Endothelial cell of umbilical vein (primary cell): ENCODE measurements at regions not wholly inside any gene's neighbourhood (a gene's known extent, or its start where the extent isn't known, plus 50 kb on each side); places are given as distances from the start of the nearest gene placed in this dataset.

ENCODE experiments used
- BruUV-seq: library from RNA; stranded (reverse); fragments of 400-500 nt; replicated peaks from 2 replicates; lab custom pipeline; 2021; lab: Mats Ljungman, UMichigan
- CTCF ChIA-PET: fragments of 300-600, 350-600 bp; sonication (Branson Sonifier 250); formaldehyde crosslinking; loops from one replicate; lab custom pipeline; 2021; ENCODE audit warnings: antibody characterized with exemption, inconsistent platforms; lab: Charles Lee
- POLR2A ChIA-PET: fragments of 300-600, 350-600 bp; sonication (Branson Sonifier 250); formaldehyde crosslinking; loops from one replicate; lab custom pipeline; 2021; ENCODE audit warnings: antibody characterized with exemption, inconsistent platforms; lab: Charles Lee
- DNase-seq: peaks from one replicate; pipeline ENCODE4 v3.0.0-alpha.2; 2011; ENCODE audit warnings: low read depth, low spot score
- FAIRE-seq: peaks from 2 replicates; lab custom pipeline; 2011; peaks lifted over from hg19 to GRCh38; lab: Jason Lieb, UNC
- H2AFZ ChIP-seq: 2 replicates; pipeline ENCODE4 v1.6.0; 2012; ENCODE audit warnings: low read depth, low read length, control low read depth, inconsistent platforms
- H3K27ac ChIP-seq: 2 replicates; pipeline ENCODE4 v1.5.1; 2011; ENCODE audit warnings: low read depth, mild to moderate bottlenecking, control low read depth, low read length, moderate library complexity; ENCODE audit not compliant: insufficient read depth
- H3K27me3 ChIP-seq, 2 experiments: 2 replicates each; pipeline versions ENCODE4 v1.6.0 to v1.6.1; 2011; ENCODE audit warnings: low read length in 2 of 2, mixed read lengths in 1 of 2; ENCODE audit not compliant: control insufficient read depth in 2 of 2, insufficient read depth in 2 of 2
- H3K36me3 ChIP-seq, 2 experiments: 2 replicates in 1 of 2; 3 replicates in 1 of 2; pipeline ENCODE4 v1.5.1; 2011; ENCODE audit warnings: low read length in 2 of 2, mild to moderate bottlenecking in 1 of 2, moderate library complexity in 1 of 2; ENCODE audit not compliant: control insufficient read depth in 2 of 2, insufficient read depth in 2 of 2; ENCODE audit errors: extremely low read depth in 1 of 2
- H3K4me1 ChIP-seq: 3 replicates; pipeline ENCODE4 v1.5.1; 2011; ENCODE audit warnings: mild to moderate bottlenecking, low read length; ENCODE audit not compliant: control insufficient read depth, insufficient read depth; ENCODE audit errors: extremely low read depth
- H3K4me2 ChIP-seq: 2 replicates; pipeline ENCODE4 v1.6.1; 2011; ENCODE audit warnings: low read length, control low read depth, mixed read lengths; ENCODE audit not compliant: insufficient read depth
- H3K4me3 ChIP-seq, 3 experiments: fragments of 200-600 bp in 1 of 3; sonication (generic), shearing (Covaris generic) in 1 of 3; replicated peaks in 1 of 3; 2 replicates each; pipeline ENCODE4 v1.5.1; 2011 to 2016; ENCODE audit warnings: control low read depth in 3 of 3, low read length in 3 of 3, mild to moderate bottlenecking in 2 of 3, inconsistent platforms in 1 of 3, low read depth in 1 of 3, moderate library complexity in 1 of 3; ENCODE audit not compliant: insufficient read depth in 1 of 3
- H3K79me2 ChIP-seq: 2 replicates; pipeline ENCODE4 v1.6.0; 2012; ENCODE audit warnings: low read length, inconsistent platforms; ENCODE audit not compliant: control insufficient read depth, insufficient read depth
- H3K9ac ChIP-seq: replicated peaks from 2 replicates; pipeline ENCODE3; 2011; ENCODE audit warnings: low read length, control low read depth; ENCODE audit not compliant: insufficient read depth; ENCODE audit errors: extremely low read depth
- H3K9me1 ChIP-seq: replicated peaks from 3 replicates; pipeline ENCODE4 v1.6.0; 2011; ENCODE audit warnings: mild to moderate bottlenecking, low read length; ENCODE audit not compliant: control insufficient read depth, insufficient read depth; ENCODE audit errors: extremely low read depth
- H3K9me3 ChIP-seq: replicated peaks from 2 replicates; pipeline ENCODE4 v1.5.1; 2012; ENCODE audit warnings: low read length, inconsistent platforms; ENCODE audit not compliant: control insufficient read depth, insufficient read depth
- H4K20me1 ChIP-seq: replicated peaks from 2 replicates; pipeline ENCODE3; 2011; ENCODE audit warnings: mild to moderate bottlenecking, low read length; ENCODE audit not compliant: control insufficient read depth, insufficient read depth; ENCODE audit errors: extremely low read depth
- EZH2 ChIP-seq: IDR thresholded peaks from 2 replicates; pipeline ENCODE4 v1.6.1; 2012; ENCODE audit warnings: borderline replicate concordance, low read depth, mild to moderate bottlenecking, moderate library complexity, low read length, inconsistent platforms; ENCODE audit not compliant: severe bottlenecking
- FOS ChIP-seq: IDR thresholded peaks from 2 replicates; pipeline ENCODE4 v1.6.1; 2011; ENCODE audit warnings: mild to moderate bottlenecking, low read length, moderate library complexity, borderline replicate concordance; ENCODE audit not compliant: insufficient read depth
- GATA2 ChIP-seq: IDR thresholded peaks from 2 replicates; pipeline ENCODE4 v1.7.0; 2011; ENCODE audit warnings: low read depth, mild to moderate bottlenecking, moderate library complexity, mixed read lengths, low read length; ENCODE audit not compliant: insufficient read length, insufficient read depth
- JUN ChIP-seq: IDR thresholded peaks from 2 replicates; pipeline ENCODE4 v1.6.1; 2011; ENCODE audit warnings: borderline replicate concordance, low read depth; ENCODE audit not compliant: insufficient read length, insufficient read depth
- MYC ChIP-seq: IDR thresholded peaks from one replicate; pipeline ENCODE4 v1.6.1; 2011; ENCODE audit warnings: mild to moderate bottlenecking, low read depth, low read length
- POLR2A ChIP-seq: IDR thresholded peaks from 2 replicates; pipeline ENCODE4 v1.6.1; 2012; ENCODE audit warnings: low read depth, mild to moderate bottlenecking, control low read depth, low read length
- POLR2AphosphoS5 ChIP-seq: IDR thresholded peaks from 2 replicates; pipeline ENCODE4 v1.6.1; 2012; ENCODE audit warnings: low read depth, mild to moderate bottlenecking, control low read depth, low read length, moderate library complexity; ENCODE audit not compliant: insufficient read depth
- dilution Hi-C: fragments of 300-500 bp; cut with MboI; formaldehyde crosslinking; loops from one replicate; pipeline ENCODE4 v1.15.0; 2019; ENCODE audit warnings: low sequenced_read_pairs; ENCODE audit not compliant: extremely low pct_ligation_motif_present
- intact Hi-C: fragments of 100-400 bp; cut with micrococcal nuclease; formaldehyde crosslinking; loops from one replicate; pipeline ENCODE4 v1.10.0; 2022
- TF ChIP-seq, protein P1 (sequence below), 2 donors: IDR thresholded peaks; 1 replicate in 1 of 2; 2 replicates in 1 of 2; pipeline ENCODE4 v1.5.1; 2011; ENCODE audit warnings: low read length in 2 of 2, mild to moderate bottlenecking in 2 of 2, moderate library complexity in 2 of 2, control low read depth in 1 of 2, inconsistent platforms in 1 of 2, low read depth in 1 of 2; ENCODE audit not compliant: insufficient read depth in 1 of 2; ENCODE audit errors: extremely low read depth in 1 of 2
- TF ChIP-seq, protein P2 (sequence below): IDR thresholded peaks from 2 replicates; pipeline ENCODE4 v1.6.1; 2011; ENCODE audit not compliant: insufficient read depth, insufficient read length

DNA sequence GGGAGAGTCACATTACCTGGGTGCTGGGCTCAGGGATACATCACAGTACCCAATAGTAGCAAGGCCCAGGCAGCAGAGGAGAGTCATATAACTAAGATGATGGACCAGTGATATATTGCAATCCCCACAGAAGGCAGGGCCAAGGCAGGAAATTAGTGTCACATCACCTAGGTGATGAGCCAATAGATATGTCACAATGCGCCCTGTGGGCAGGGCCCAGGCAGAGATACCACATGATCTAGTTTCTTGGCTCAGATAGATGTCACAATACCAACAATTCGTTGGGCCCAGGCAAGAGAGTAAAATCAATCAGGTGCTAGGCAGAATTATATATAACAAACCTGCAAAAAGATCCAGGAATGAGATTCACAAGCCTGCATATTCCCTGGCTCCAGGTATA lies 2111.5 kb downstream of the TP53TG3F start:
- ChIA-PET POLR2A (no interaction called here), CTCF (no interaction called here)
- Histone ChIP-seq H3K9me3 (peaks cover 3% of the 10 kb centered on the region), H4K20me1 (no peaks in the 10 kb centered on the region), H3K9me1 (no peaks in the 10 kb centered on the region), H3K9ac (no peak overlapping the region), H3K4me3 (no peak overlapping the region), H3K27me3 (no peaks in the 10 kb centered on the region), H3K4me2 (no peak overlapping the region), H3K4me1 (no peaks in the 10 kb centered on the region), H3K27ac (no peak overlapping the region), H3K36me3 (no peaks in the 10 kb centered on the region), H2AFZ (no peak overlapping the region), H3K79me2 (no peaks in the 10 kb centered on the region)
- intact Hi-C loops (no loop called here), dilution Hi-C loops (no loop called here)
- FAIRE-seq (no peak), DNase-seq (no peak)
- TF ChIP-seq, protein P1, sequence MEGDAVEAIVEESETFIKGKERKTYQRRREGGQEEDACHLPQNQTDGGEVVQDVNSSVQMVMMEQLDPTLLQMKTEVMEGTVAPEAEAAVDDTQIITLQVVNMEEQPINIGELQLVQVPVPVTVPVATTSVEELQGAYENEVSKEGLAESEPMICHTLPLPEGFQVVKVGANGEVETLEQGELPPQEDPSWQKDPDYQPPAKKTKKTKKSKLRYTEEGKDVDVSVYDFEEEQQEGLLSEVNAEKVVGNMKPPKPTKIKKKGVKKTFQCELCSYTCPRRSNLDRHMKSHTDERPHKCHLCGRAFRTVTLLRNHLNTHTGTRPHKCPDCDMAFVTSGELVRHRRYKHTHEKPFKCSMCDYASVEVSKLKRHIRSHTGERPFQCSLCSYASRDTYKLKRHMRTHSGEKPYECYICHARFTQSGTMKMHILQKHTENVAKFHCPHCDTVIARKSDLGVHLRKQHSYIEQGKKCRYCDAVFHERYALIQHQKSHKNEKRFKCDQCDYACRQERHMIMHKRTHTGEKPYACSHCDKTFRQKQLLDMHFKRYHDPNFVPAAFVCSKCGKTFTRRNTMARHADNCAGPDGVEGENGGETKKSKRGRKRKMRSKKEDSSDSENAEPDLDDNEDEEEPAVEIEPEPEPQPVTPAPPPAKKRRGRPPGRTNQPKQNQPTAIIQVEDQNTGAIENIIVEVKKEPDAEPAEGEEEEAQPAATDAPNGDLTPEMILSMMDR (IDR thresholded peaks at IDR 0.05; ENCODE audit: extremely low read depth in 1 of 2, insufficient read depth in 1 of 2, low read depth in 1 of 2, low read length in 2 of 2), result no peak
- TF ChIP-seq, protein P2, sequence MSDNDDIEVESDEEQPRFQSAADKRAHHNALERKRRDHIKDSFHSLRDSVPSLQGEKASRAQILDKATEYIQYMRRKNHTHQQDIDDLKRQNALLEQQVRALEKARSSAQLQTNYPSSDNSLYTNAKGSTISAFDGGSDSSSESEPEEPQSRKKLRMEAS, result no peak
- TF ChIP-seq EZH2 (no peak), GATA2 (no peak), FOS (no peak), POLR2A (no peak), MYC (no peak), POLR2AphosphoS5 (no peak), JUN (no peak)
- no TSS peak for BruUV-seq
